GM23338 (cell line): ENCODE measurements at regions not wholly inside any gene's neighbourhood (a gene's known extent, or its start where the extent isn't known, plus 50 kb on each side); places are given as distances from the start of the nearest gene placed in this dataset.

ENCODE experiments used
- CREB1 ChIP-seq: fragments of 250-450 bp; sonication (Bioruptor Pico); IDR thresholded peaks from 2 replicates; pipeline ENCODE4 v1.5.0; 2020; ENCODE audit warnings: low read depth, mild to moderate bottlenecking, moderate library complexity
- POLR2AphosphoS5 ChIP-seq: IDR thresholded peaks from 2 replicates; pipeline ENCODE4 v1.6.1; 2016; ENCODE audit warnings: antibody characterized with exemption, low read depth
- TF ChIP-seq, protein P1 (sequence below), 2 experiments: fragments of 200-600 bp in 1 of 2; sonication (generic) in 1 of 2; conservative IDR thresholded peaks; 2 replicates each; pipeline versions ENCODE4 v1.5.1 to v1.6.1; 2016 to 2017; ENCODE audit warnings: antibody characterized with exemption in 2 of 2, low read depth in 2 of 2, mild to moderate bottlenecking in 2 of 2, moderate library complexity in 1 of 2

DNA sequence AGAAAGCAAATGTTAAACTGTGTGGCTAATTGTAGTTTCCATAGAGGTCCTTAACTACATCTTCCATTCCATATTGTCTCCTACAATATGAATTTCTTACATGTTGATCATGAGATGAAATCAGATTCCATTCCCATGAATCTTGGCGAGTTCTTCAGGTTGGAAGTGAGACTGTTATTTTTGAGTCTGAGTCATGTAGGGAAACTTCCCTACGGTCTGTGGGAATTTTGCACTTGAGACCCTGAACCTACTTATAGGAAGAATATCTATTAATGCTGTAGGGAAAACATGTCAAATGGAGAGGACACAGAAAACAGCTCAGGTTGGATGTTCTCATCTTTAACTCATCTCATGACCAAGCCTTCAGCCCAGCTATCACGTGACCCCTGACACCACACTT, 1226.0 kb downstream of the CDY2B start:
- TF ChIP-seq, protein P1, sequence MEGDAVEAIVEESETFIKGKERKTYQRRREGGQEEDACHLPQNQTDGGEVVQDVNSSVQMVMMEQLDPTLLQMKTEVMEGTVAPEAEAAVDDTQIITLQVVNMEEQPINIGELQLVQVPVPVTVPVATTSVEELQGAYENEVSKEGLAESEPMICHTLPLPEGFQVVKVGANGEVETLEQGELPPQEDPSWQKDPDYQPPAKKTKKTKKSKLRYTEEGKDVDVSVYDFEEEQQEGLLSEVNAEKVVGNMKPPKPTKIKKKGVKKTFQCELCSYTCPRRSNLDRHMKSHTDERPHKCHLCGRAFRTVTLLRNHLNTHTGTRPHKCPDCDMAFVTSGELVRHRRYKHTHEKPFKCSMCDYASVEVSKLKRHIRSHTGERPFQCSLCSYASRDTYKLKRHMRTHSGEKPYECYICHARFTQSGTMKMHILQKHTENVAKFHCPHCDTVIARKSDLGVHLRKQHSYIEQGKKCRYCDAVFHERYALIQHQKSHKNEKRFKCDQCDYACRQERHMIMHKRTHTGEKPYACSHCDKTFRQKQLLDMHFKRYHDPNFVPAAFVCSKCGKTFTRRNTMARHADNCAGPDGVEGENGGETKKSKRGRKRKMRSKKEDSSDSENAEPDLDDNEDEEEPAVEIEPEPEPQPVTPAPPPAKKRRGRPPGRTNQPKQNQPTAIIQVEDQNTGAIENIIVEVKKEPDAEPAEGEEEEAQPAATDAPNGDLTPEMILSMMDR (conservative IDR thresholded peaks at IDR 0.05; ENCODE audit: low read depth in 2 of 2): no peak
- TF ChIP-seq CREB1 (no peak), POLR2AphosphoS5 (no peak)
